MV-4-11 (cell line): ENCODE measurements at regions not wholly inside any gene's neighbourhood (a gene's known extent, or its start where the extent isn't known, plus 50 kb on each side); places are given as distances from the start of the nearest gene placed in this dataset.
"Not testable (repeated sequence)": the region's sequence is repeated elsewhere in the genome, so short reads cannot be mapped to it uniquely, and the experiment has no call there.

Source experiments
- DNase-seq: peaks from one replicate; lab custom pipeline; 2025; lab: John Stamatoyannopoulos, UW

- DNase-seq: peak; percentile 83
Measured at GRCh38 chr3:152100491-152101132, 168.1 kb upstream of the MBNL1 start.

DNA sequence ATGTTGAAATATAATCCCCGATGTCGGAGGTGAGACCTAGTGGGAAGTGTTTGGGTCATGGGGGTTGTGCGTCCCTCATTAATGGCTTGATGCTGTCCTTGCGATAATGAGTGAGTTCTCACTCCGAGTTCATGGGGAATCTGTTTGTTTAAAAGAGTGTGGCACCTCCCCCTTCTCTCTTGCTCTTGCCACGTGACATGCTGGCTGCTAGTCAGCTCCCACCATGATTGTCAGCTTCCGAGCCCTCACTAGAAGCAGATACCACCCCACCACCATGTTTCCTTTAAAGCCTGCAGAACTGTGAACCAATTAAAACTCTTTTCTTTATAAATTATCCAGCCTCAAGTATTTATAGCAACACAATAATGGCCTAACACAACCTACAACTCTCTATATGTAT lies 166.3 kb upstream of the MBNL1 start:
- no peak for DNase-seq

DNA sequence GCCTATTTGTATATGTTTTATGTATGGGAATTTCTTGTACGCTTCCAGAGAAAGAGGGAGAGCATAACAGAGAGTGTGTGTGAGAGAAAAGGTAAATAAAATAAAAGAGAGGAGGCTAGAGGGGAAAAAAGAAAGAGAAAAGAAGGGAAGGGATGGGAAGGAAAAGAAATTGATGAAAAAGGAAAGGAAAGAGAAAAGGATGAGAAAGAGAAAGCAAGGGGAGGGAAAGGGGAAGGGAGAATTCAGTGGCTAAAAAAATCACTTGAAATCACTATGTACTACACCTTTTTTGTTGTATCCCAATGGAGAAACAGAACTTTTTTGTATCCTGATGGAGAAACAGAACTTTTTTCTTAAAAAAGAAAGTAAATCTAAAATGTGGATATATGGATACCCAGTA lies 165.5 kb upstream of the MBNL1 start:
- no peak for DNase-seq

DNA sequence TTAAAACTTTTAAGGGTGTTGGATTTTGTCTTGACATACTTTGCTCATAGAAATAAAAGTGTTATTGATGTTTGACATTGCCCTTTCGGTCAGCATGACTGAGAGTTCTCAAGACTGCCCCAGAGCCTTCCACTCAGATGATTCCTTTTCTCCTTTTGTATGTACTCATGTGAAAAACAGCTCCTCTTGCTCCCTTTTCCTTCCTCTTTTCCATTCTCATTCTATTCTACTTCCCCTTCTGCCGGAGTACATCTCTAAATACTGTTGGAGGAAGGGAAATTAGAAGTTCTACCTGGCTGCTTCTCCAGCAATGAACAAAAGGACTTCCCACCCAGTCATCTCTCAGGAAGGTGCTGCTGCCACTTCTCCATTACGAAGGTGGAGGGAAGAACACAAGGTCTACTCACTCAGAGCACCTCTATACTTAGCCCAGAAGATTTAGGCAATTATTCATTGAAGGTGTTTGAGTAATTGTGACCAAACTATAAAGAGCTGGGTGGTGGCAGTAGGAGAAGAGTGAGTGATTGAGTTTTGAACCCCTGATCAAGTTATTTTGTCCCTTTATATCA lies 163.8 kb upstream of the MBNL1 start:
- peak; percentile 73 for DNase-seq

DNA sequence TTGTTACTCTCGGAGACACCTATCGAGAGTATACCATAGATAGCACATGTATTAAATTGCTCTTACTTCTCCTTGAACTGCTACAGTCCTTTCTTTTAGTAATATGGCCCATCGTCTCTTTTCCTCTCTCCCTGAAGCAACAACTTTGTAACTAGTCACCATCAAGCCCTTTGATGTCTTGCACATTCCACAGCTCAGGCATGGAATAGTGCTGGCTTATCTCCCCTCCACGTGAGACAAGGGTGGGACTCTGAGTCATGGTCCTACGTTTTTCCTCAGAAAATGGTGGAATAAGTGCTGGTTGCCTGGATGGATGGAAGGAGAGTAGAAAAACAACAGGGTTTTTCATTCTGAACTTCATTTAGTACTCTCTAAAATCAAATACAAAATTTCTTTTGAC lies 163.3 kb upstream of the MBNL1 start:
- no peak for DNase-seq

- no peak for DNase-seq
Measured at GRCh38 chr3:152109038-152109437, 159.7 kb upstream of the MBNL1 start.

DNA sequence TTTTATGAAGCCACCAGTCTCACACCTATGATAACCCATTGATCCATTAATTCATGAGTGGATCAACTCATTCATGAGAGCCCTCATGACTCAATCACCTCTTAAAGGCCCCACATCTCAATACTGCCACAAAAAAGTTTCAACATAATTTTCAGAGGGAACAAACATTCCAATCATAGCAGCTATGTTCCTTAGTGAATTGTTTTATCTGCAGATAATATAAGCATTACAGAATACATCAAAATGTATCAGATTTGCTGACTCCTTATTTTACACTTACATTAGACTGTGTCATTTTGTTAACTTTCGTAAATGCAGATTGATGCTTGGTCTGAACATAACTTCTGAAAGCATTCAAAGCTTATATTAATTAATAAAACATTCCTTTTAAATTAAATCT lies 155.3 kb upstream of the MBNL1 start:
- no peak for DNase-seq

- no peak for DNase-seq
Measured at GRCh38 chr3:152113992-152114651, 154.6 kb upstream of the MBNL1 start.

- no peak for DNase-seq
Measured at GRCh38 chr3:152120601-152121269, 148.0 kb upstream of the MBNL1 start.

- no peak for DNase-seq
Measured at GRCh38 chr3:152121270-152121636, 147.5 kb upstream of the MBNL1 start.

- no peak for DNase-seq
Measured at GRCh38 chr3:152122851-152123250, 145.9 kb upstream of the MBNL1 start.

DNA sequence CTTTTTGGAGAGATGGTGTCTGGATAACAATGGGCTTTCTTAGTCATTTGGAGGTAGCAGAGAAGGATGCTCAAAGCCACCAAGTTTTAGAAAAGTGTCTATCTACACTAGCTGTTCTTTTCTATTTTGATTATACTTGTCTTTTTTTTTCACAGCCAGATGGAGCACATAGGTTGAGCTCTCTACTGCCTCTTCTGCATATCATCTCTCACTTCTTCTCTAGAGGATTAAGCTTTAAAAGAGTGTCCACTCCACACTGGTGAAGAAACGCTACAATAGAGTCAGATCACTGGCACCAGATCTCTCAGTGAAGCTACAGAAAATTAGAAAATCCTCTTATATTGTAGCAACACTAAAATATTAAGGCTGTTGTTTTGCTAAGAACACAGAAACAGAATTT lies 145.3 kb upstream of the MBNL1 start:
- DNase-seq: peak; percentile 5

GRCh38 chr3:152126260-152126659 lies 142.5 kb upstream of the MBNL1 start:
- DNase-seq: peak; percentile 54

GRCh38 chr3:152127058-152127457 lies 141.7 kb upstream of the MBNL1 start:
- peak; percentile 97 for DNase-seq

DNA sequence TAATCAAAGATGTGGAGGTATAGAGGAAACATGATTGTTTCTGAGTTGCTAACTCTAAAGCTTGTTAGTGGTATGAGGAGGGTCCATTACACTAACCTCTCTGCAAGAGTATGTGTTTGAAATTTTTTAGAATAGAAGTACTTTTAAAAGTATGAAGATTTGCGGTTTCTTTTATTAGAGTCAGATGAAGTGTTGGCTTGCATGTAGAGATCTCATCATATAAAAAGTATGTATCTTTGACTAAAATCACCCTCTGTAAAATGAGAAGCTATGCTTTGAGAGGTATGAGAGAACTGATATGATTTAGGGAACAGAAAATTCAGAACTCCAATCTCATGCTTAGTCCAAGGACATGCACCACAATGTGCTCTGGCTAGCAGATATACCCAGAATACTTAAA lies 140.4 kb upstream of the MBNL1 start:
- DNase-seq: no peak

GRCh38 chr3:152139651-152140050 lies 129.1 kb upstream of the MBNL1 start:
- DNase-seq: no peak

- DNase-seq: no peak
Measured at GRCh38 chr3:152146461-152146860, 122.3 kb upstream of the MBNL1 start.

DNA sequence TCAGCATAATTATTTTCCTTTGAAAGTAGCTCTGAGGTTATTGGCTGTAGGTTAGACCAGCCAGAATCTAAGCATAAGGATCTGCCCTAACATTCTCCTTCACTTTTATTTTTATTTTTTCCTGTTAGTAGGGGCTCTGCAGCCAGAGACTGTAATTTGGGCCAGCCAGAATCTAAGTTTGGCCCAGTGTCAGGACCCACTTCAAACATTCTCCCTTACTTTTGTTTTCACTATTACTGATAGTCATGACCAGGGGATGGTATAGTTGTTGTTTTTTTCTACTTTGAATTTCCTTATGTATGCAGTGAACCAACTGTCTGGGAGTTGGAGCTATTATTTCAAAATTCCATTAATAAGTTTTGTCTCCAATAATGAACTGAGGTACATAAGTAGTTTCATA lies 121.0 kb upstream of the MBNL1 start:
- no peak for DNase-seq

DNA sequence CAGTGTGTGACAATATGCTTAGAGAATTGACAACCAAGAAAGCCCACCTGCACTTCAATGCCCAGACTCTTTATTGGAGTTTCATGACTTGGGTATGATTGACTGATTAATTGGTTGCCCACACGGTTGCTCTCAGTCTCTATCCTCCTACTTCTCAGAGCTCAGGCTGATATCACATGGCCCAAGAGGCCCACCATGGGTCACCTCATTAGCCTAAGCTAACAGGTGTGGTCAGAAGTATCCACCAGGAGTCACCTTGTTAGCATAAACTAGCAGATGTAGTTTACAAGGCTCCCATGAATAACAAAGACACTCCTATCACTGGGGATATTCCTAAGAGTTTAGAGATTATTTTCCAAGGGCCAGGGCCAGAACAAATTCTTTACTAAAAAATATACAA lies 120.2 kb upstream of the MBNL1 start:
- no peak for DNase-seq

DNA sequence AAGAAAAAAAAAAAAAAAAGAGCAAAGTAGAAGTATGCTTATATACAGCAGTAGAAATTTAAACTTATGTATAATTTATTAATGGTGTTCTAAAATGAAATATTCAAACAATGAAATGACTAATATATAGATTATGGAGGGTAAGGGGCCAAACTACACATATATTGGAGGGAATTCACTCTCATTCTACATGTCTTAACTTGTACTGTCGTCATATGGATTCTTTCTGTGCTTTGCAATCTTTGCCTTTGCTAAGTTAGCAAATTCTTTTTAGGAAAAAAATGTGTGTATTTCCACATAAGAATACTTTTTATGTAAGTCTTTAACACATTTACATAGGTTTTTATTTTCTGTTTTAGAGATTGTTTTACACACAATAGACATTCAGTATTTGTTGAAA lies 118.9 kb upstream of the MBNL1 start:
- no peak for DNase-seq

DNA sequence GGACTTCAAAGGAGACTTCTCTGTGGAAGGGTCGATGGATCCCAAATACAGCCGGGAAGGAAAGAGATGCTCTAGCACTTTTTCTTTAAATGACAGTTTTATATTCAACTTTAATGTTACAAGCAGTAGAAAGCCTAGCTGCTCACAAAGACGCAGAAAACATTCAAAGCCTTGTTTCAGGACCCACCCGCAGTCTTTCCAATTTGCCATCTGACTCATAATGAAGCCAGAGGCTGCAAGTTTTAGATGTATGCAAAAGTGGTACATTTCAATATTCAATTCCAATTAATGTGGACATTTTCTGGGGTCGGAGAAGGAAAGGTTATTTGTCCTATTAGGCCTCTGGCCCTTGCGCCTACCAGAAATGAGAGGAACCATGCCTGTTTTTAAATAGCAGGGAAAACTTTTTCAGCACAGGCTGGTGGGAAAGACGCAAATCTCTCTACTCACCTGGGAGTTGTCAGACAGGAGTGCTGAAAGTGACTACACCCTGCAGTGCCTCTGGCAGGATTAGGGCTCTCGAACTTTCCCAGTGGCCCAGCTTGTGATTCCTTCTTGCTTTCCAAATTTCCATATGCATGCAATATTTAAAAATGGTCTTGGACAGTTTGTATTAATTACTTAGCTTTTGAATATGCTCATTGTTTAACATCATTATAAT lies 117.4 kb upstream of the MBNL1 start:
- DNase-seq: no peak

DNA sequence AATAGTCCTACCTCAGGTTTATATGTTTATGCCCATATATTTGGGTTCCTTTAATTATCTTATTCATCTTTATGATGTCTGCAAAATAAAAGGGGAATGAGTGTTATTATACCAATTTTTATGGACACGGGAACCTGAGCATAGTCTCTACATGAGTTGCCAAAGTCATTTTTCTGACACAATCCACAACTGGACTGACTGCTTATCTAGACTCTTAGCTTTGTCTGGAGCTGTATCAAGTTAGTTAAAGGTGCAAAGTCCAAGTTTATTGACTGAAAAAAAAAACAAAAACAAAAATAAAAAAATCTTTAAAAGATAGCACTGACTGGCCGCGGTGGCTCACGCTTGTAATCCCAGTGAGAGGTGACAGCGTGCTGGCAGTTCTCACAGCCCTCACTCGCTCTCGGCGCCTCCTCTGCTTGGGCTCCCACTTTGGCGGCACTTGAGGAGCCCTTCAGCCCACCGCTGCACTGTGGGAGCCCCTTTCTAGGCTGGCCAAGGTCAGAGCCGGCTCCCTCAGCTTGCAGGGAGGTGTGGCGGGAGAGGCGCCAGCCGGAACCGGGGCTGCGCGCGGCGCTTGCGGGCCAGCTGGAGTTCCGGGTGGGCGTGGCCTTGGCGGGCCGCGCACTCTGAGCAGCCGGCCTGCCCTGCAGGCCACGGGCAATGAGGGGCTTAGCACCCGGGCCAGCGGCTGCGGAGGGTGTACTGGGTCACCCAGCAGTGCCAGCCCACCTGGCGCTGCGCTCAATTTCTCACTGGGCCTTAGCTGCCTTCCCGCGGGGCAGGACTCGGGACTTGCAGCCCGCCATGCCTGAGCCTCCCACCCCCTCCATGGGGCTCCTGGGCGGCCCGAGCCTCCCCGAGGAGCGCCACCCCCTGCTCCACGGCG lies 116.6 kb upstream of the MBNL1 start:
- not testable (repeated sequence) for DNase-seq
